ENCODE measurements at regions not wholly inside any gene's neighbourhood (a gene's known extent, or its start where the extent isn't known, plus 50 kb on each side); places are given as distances from the start of the nearest gene placed in this dataset.

- no peaks in the 10 kb centered on the region for H3K27me3 ChIP-seq
- H3K9me2 ChIP-seq (replicated peaks; ENCODE audit: insufficient read depth) = no peaks in the 10 kb centered on the region
- WGBS (ENCODE audit: low lambda C conversion rate, missing lambda C conversion rate) = 94% methylated on average over 2 of the region's 2 CpGs
- H3K4me2 ChIP-seq = no peak overlapping the region
- no peak overlapping the region for H2AFZ ChIP-seq
- TF ChIP-seq EZH2phosphoT487 (IDR thresholded peaks at IDR 0.05; ENCODE audit: low read depth, severe bottlenecking, unreplicated experiment) (no peak), EZH2 (IDR thresholded peaks at IDR 0.05; ENCODE audit: borderline replicate concordance) (no peak), CTCF (IDR thresholded peaks at IDR 0.05; ENCODE audit: poor library complexity) (no peak)
- no peak for DNase-seq (ENCODE audit: low spot score)
- H4K20me1 ChIP-seq (ENCODE audit: insufficient read depth, poor library complexity, severe bottlenecking) = no peaks in the 10 kb centered on the region
- no peak overlapping the region for H3K4me3 ChIP-seq
- no peaks in the 10 kb centered on the region for H3K4me1 ChIP-seq (ENCODE audit: insufficient read depth)
- no peak overlapping the region for H3K27ac ChIP-seq
- H3K9me3 ChIP-seq (ENCODE audit: low read depth) = no peaks in the 10 kb centered on the region
- no peaks in the 10 kb centered on the region for H3K36me3 ChIP-seq (replicated peaks; ENCODE audit: insufficient read depth, low read depth)
- H3K79me2 ChIP-seq = no peaks in the 10 kb centered on the region
Measured at GRCh38 chr14:83556065-83556464, 1973.9 kb upstream of the FLRT2 start.

DNA sequence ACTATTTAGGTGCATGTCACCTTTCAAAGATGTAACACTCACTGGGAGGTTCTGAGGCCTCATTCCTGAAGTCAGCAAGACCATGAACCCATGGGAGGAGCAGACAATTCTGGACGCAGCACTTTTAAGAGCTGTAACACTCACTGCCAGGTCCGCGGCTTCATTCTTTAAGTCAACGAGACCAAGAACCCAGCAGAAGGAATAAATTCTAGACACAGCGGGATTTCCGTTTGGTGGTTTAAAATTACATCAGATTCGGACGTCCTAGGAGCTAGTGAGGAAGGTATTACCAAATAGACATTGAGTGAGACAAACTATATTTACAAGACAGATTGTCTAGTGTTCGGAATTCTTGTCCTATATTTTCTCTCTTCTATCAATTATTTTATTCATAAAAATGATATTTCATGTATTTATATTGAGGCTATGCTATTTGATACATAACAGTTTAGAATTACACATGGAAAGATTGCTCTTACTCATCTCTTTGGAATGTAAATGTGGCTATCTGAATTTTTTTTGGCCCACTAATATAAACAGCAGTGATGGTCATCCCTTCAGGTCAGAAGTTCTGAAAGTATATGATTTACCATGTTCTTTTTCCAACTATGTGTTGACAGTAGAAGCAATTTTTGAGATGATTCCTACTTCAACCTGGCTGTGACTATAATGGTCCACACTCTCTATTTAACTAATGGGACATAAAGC, 1973.0 kb upstream of the FLRT2 start:
- H3K9me3 ChIP-seq (ENCODE audit: low read depth) = no peaks in the 10 kb centered on the region
- no peaks in the 10 kb centered on the region for H3K4me1 ChIP-seq (ENCODE audit: insufficient read depth)
- H2AFZ ChIP-seq = no peak overlapping the region
- H4K20me1 ChIP-seq (ENCODE audit: insufficient read depth, poor library complexity, severe bottlenecking) = no peaks in the 10 kb centered on the region
- no peaks in the 10 kb centered on the region for H3K27me3 ChIP-seq
- H3K9me2 ChIP-seq (replicated peaks; ENCODE audit: insufficient read depth) = no peaks in the 10 kb centered on the region
- no peaks in the 10 kb centered on the region for H3K36me3 ChIP-seq (replicated peaks; ENCODE audit: insufficient read depth, low read depth)
- no peak for TF ChIP-seq EZH2 (IDR thresholded peaks at IDR 0.05; ENCODE audit: borderline replicate concordance)
- TF ChIP-seq CTCF (IDR thresholded peaks at IDR 0.05; ENCODE audit: poor library complexity) = no peak
- TF ChIP-seq EZH2phosphoT487 (IDR thresholded peaks at IDR 0.05; ENCODE audit: low read depth, severe bottlenecking, unreplicated experiment) = no peak
- H3K4me2 ChIP-seq = no peak overlapping the region
- no peaks in the 10 kb centered on the region for H3K79me2 ChIP-seq
- no peak overlapping the region for H3K27ac ChIP-seq
- no peak for DNase-seq (ENCODE audit: low spot score)
- WGBS (ENCODE audit: low lambda C conversion rate, missing lambda C conversion rate) = 94% methylated on average over 9 of the region's 9 CpGs
- H3K4me3 ChIP-seq = no peak overlapping the region

GRCh38 chr14:83558946-83559345, 1971.0 kb upstream of the FLRT2 start:
- Histone ChIP-seq H3K9me2 (replicated peaks; ENCODE audit: insufficient read depth) (no peaks in the 10 kb centered on the region), H3K27ac (no peak overlapping the region), H4K20me1 (ENCODE audit: insufficient read depth, poor library complexity, severe bottlenecking) (no peaks in the 10 kb centered on the region), H3K27me3 (no peaks in the 10 kb centered on the region), H3K4me3 (no peak overlapping the region), H3K36me3 (replicated peaks; ENCODE audit: insufficient read depth, low read depth) (no peaks in the 10 kb centered on the region), H3K4me1 (ENCODE audit: insufficient read depth) (no peaks in the 10 kb centered on the region), H3K9me3 (ENCODE audit: low read depth) (no peaks in the 10 kb centered on the region), H3K4me2 (no peak overlapping the region), H2AFZ (no peak overlapping the region), H3K79me2 (no peaks in the 10 kb centered on the region)
- no peak for TF ChIP-seq EZH2phosphoT487 (IDR thresholded peaks at IDR 0.05; ENCODE audit: low read depth, severe bottlenecking, unreplicated experiment)
- TF ChIP-seq EZH2 (IDR thresholded peaks at IDR 0.05; ENCODE audit: borderline replicate concordance) = no peak
- no peak for TF ChIP-seq CTCF (IDR thresholded peaks at IDR 0.05; ENCODE audit: poor library complexity)
- DNase-seq (ENCODE audit: low spot score) = no peak

- no peak overlapping the region for H2AFZ ChIP-seq
- no peaks in the 10 kb centered on the region for H3K27me3 ChIP-seq
- DNase-seq (ENCODE audit: low spot score) = no peak
- no peaks in the 10 kb centered on the region for H4K20me1 ChIP-seq (ENCODE audit: insufficient read depth, poor library complexity, severe bottlenecking)
- H3K4me2 ChIP-seq = no peak overlapping the region
- H3K9me2 ChIP-seq (replicated peaks; ENCODE audit: insufficient read depth) = no peaks in the 10 kb centered on the region
- no peak overlapping the region for H3K27ac ChIP-seq
- no peaks in the 10 kb centered on the region for H3K79me2 ChIP-seq
- no peaks in the 10 kb centered on the region for H3K36me3 ChIP-seq (replicated peaks; ENCODE audit: insufficient read depth, low read depth)
- no peaks in the 10 kb centered on the region for H3K9me3 ChIP-seq (ENCODE audit: low read depth)
- H3K4me3 ChIP-seq = no peak overlapping the region
- no peaks in the 10 kb centered on the region for H3K4me1 ChIP-seq (ENCODE audit: insufficient read depth)
- no peak for TF ChIP-seq EZH2phosphoT487 (IDR thresholded peaks at IDR 0.05; ENCODE audit: low read depth, severe bottlenecking, unreplicated experiment)
- TF ChIP-seq EZH2 (IDR thresholded peaks at IDR 0.05; ENCODE audit: borderline replicate concordance) = no peak
Measured at GRCh38 chr14:83559721-83560120, 1970.2 kb upstream of the FLRT2 start.
